ENCODE measurements at regions not wholly inside any gene's neighbourhood (a gene's known extent, or its start where the extent isn't known, plus 50 kb on each side); places are given as distances from the start of the nearest gene placed in this dataset.

GRCh38 chr18:68557183-68557582 is 157.7 kb downstream of the TMX3 start:
- no peak for TF ChIP-seq CTCF (IDR thresholded peaks at IDR 0.05; ENCODE audit: unreplicated experiment)
- no peak overlapping the region for H3K27ac Mint-ChIP-seq
- H3K4me3 Mint-ChIP-seq (ENCODE audit: low read depth) = no peak overlapping the region
- H3K27me3 Mint-ChIP-seq = no peaks in the 10 kb centered on the region
- peaks cover 8% of the 10 kb centered on the region for H3K4me1 Mint-ChIP-seq (ENCODE audit: low read depth)
- peaks cover 6% of the 10 kb centered on the region for H3K9me3 Mint-ChIP-seq (ENCODE audit: low read depth)
- H3K36me3 Mint-ChIP-seq (ENCODE audit: insufficient read depth) = no peaks in the 10 kb centered on the region
- no peak for DNase-seq (ENCODE audit: low spot score, unreplicated experiment)

- peaks cover 6% of the 10 kb centered on the region for H3K9me3 Mint-ChIP-seq (ENCODE audit: low read depth)
- no peak for DNase-seq (ENCODE audit: low spot score, unreplicated experiment)
- no peak overlapping the region for H3K4me3 Mint-ChIP-seq (ENCODE audit: low read depth)
- no peak for TF ChIP-seq CTCF (IDR thresholded peaks at IDR 0.05; ENCODE audit: unreplicated experiment)
- no peaks in the 10 kb centered on the region for H3K27me3 Mint-ChIP-seq
- H3K4me1 Mint-ChIP-seq (ENCODE audit: low read depth) = peaks cover 8% of the 10 kb centered on the region
- H3K27ac Mint-ChIP-seq = no peak overlapping the region
- H3K36me3 Mint-ChIP-seq (ENCODE audit: insufficient read depth) = no peaks in the 10 kb centered on the region
These were observed 159.0 kb downstream of the TMX3 start for GRCh38 chr18:68555879-68556301.

- H3K4me1 Mint-ChIP-seq (ENCODE audit: low read depth) = no peaks in the 10 kb centered on the region
- no peaks in the 10 kb centered on the region for H3K36me3 Mint-ChIP-seq (ENCODE audit: insufficient read depth)
- H3K27ac Mint-ChIP-seq = no peak overlapping the region
- no peaks in the 10 kb centered on the region for H3K9me3 Mint-ChIP-seq (ENCODE audit: low read depth)
- TF ChIP-seq CTCF (IDR thresholded peaks at IDR 0.05; ENCODE audit: unreplicated experiment) = no peak
- H3K27me3 Mint-ChIP-seq = no peaks in the 10 kb centered on the region
- no peak overlapping the region for H3K4me3 Mint-ChIP-seq (ENCODE audit: low read depth)
- no peak for DNase-seq (ENCODE audit: low spot score, unreplicated experiment)
These were observed 165.7 kb downstream of the TMX3 start for GRCh38 chr18:68548904-68549870.

- no peaks in the 10 kb centered on the region for H3K27me3 Mint-ChIP-seq
- H3K9me3 Mint-ChIP-seq (ENCODE audit: low read depth) = no peaks in the 10 kb centered on the region
- TF ChIP-seq CTCF (IDR thresholded peaks at IDR 0.05; ENCODE audit: unreplicated experiment) = no peak
- no peaks in the 10 kb centered on the region for H3K4me1 Mint-ChIP-seq (ENCODE audit: low read depth)
- H3K36me3 Mint-ChIP-seq (ENCODE audit: insufficient read depth) = no peaks in the 10 kb centered on the region
- H3K4me3 Mint-ChIP-seq (ENCODE audit: low read depth) = no peak overlapping the region
- no peak overlapping the region for H3K27ac Mint-ChIP-seq
- no peak for DNase-seq (ENCODE audit: low spot score, unreplicated experiment)
These were observed 171.6 kb downstream of the TMX3 start for GRCh38 chr18:68543344-68543743.

- no peaks in the 10 kb centered on the region for H3K36me3 Mint-ChIP-seq (ENCODE audit: insufficient read depth)
- H3K4me3 Mint-ChIP-seq (ENCODE audit: low read depth) = no peak overlapping the region
- H3K27me3 Mint-ChIP-seq = no peaks in the 10 kb centered on the region
- no peaks in the 10 kb centered on the region for H3K4me1 Mint-ChIP-seq (ENCODE audit: low read depth)
- H3K9me3 Mint-ChIP-seq (ENCODE audit: low read depth) = no peaks in the 10 kb centered on the region
- no peak for DNase-seq (ENCODE audit: low spot score, unreplicated experiment)
- TF ChIP-seq CTCF (IDR thresholded peaks at IDR 0.05; ENCODE audit: unreplicated experiment) = no peak
- no peak overlapping the region for H3K27ac Mint-ChIP-seq
These were observed 172.1 kb downstream of the TMX3 start for GRCh38 chr18:68542846-68543245.

Data from progenitor cell of endocrine pancreas (in vitro differentiated cells).